Activated T-cell treated with anti-CD3 and anti-CD28 coated beads, Interleukin-2, amount 50 U/mL, for 24 hours (primary cell): ENCODE measurements at regions not wholly inside any gene's neighbourhood (a gene's known extent, or its start where the extent isn't known, plus 50 kb on each side); places are given as distances from the start of the nearest gene placed in this dataset.

Source experiments
- DNase-seq: peaks from one replicate; pipeline ENCODE4 v3.0.0-alpha.2; 2020
- H3K27ac Mint-ChIP-seq: 2 replicates; pipeline ENCODE4 v1.8.0; 2020; ENCODE audit warnings: mild to moderate bottlenecking, mixed read lengths
- H3K27me3 Mint-ChIP-seq: 2 replicates; pipeline ENCODE4 v1.8.0; 2020; ENCODE audit warnings: mixed read lengths
- H3K36me3 Mint-ChIP-seq: 2 replicates; pipeline ENCODE4 v1.8.0; 2020; ENCODE audit warnings: low read depth, mixed read lengths
- H3K4me1 Mint-ChIP-seq: 2 replicates; pipeline ENCODE4 v1.8.0; 2020; ENCODE audit warnings: low read depth, mixed read lengths
- H3K4me3 Mint-ChIP-seq: 2 replicates; pipeline ENCODE4 v1.8.0; 2020; ENCODE audit warnings: mild to moderate bottlenecking, moderate library complexity, mixed read lengths
- H3K9me3 Mint-ChIP-seq: 2 replicates; pipeline ENCODE4 v1.8.0; 2020; ENCODE audit warnings: mixed read lengths

GRCh38 chr10:78739444-78740053, 329.2 kb upstream of the ZMIZ1 start:
- Mint-ChIP-seq H3K4me3 (no peak overlapping the region), H3K4me1 (peaks cover 14% of the 10 kb centered on the region), H3K27me3 (peaks cover 10% of the 10 kb centered on the region), H3K36me3 (no peaks in the 10 kb centered on the region), H3K9me3 (no peaks in the 10 kb centered on the region), H3K27ac (no peak overlapping the region)
- DNase-seq = no peak

- H3K27ac Mint-ChIP-seq = no peak overlapping the region
- H3K4me1 Mint-ChIP-seq = peaks cover 14% of the 10 kb centered on the region
- H3K27me3 Mint-ChIP-seq = no peaks in the 10 kb centered on the region
- DNase-seq = no peak
- no peaks in the 10 kb centered on the region for H3K9me3 Mint-ChIP-seq
- no peaks in the 10 kb centered on the region for H3K36me3 Mint-ChIP-seq
- no peak overlapping the region for H3K4me3 Mint-ChIP-seq
These were observed 327.5 kb upstream of the ZMIZ1 start for GRCh38 chr10:78740976-78741915.

GRCh38 chr10:78742406-78742729, 326.4 kb upstream of the ZMIZ1 start:
- H3K4me3 Mint-ChIP-seq = no peak overlapping the region

GRCh38 chr10:78742730-78743615, 325.8 kb upstream of the ZMIZ1 start:
- Mint-ChIP-seq H3K4me1 (peaks cover 14% of the 10 kb centered on the region), H3K27ac (no peak overlapping the region), H3K4me3 (no peak overlapping the region), H3K36me3 (no peaks in the 10 kb centered on the region), H3K9me3 (no peaks in the 10 kb centered on the region), H3K27me3 (no peaks in the 10 kb centered on the region)
- DNase-seq = no peak

More at GRCh38 chr10:78742406-78742729, 326.4 kb upstream of the ZMIZ1 start:
- Mint-ChIP-seq H3K27me3 (no peaks in the 10 kb centered on the region), H3K36me3 (no peaks in the 10 kb centered on the region), H3K4me1 (peaks cover 14% of the 10 kb centered on the region), H3K9me3 (no peaks in the 10 kb centered on the region), H3K27ac (no peak overlapping the region)
- no peak for DNase-seq

- peaks cover 14% of the 10 kb centered on the region for H3K4me1 Mint-ChIP-seq
- no peak for DNase-seq
- no peak overlapping the region for H3K4me3 Mint-ChIP-seq
- H3K9me3 Mint-ChIP-seq = no peaks in the 10 kb centered on the region
- no peak overlapping the region for H3K27ac Mint-ChIP-seq
- H3K36me3 Mint-ChIP-seq = no peaks in the 10 kb centered on the region
- H3K27me3 Mint-ChIP-seq = no peaks in the 10 kb centered on the region
These were observed 324.7 kb upstream of the ZMIZ1 start for GRCh38 chr10:78744056-78744455.

- no peak for DNase-seq
- H3K27me3 Mint-ChIP-seq = no peaks in the 10 kb centered on the region
- H3K27ac Mint-ChIP-seq = no peak overlapping the region
- peaks cover 16% of the 10 kb centered on the region for H3K4me1 Mint-ChIP-seq
- no peak overlapping the region for H3K4me3 Mint-ChIP-seq
- H3K36me3 Mint-ChIP-seq = no peaks in the 10 kb centered on the region
- no peaks in the 10 kb centered on the region for H3K9me3 Mint-ChIP-seq
These were observed 324.2 kb upstream of the ZMIZ1 start for GRCh38 chr10:78744491-78745090.

- no peak overlapping the region for H3K27ac Mint-ChIP-seq
- DNase-seq = no peak
- H3K4me3 Mint-ChIP-seq = no peak overlapping the region
- no peaks in the 10 kb centered on the region for H3K36me3 Mint-ChIP-seq
- H3K4me1 Mint-ChIP-seq = peaks cover 17% of the 10 kb centered on the region
- no peaks in the 10 kb centered on the region for H3K27me3 Mint-ChIP-seq
- H3K9me3 Mint-ChIP-seq = no peaks in the 10 kb centered on the region
These were observed 323.3 kb upstream of the ZMIZ1 start for GRCh38 chr10:78745441-78745840.

- Mint-ChIP-seq H3K9me3 (no peaks in the 10 kb centered on the region), H3K27ac (no peak overlapping the region), H3K4me3 (no peak overlapping the region), H3K36me3 (no peaks in the 10 kb centered on the region), H3K27me3 (no peaks in the 10 kb centered on the region), H3K4me1 (peaks cover 17% of the 10 kb centered on the region)
- DNase-seq = no peak
These were observed 322.5 kb upstream of the ZMIZ1 start for GRCh38 chr10:78746155-78746763.

- Mint-ChIP-seq H3K9me3 (no peaks in the 10 kb centered on the region), H3K36me3 (no peaks in the 10 kb centered on the region), H3K27ac (no peak overlapping the region), H3K4me3 (no peak overlapping the region), H3K27me3 (peaks cover 10% of the 10 kb centered on the region), H3K4me1 (peaks cover 13% of the 10 kb centered on the region)
- DNase-seq = no peak
These were observed 321.1 kb upstream of the ZMIZ1 start for GRCh38 chr10:78747401-78748234.

GRCh38 chr10:78748235-78748533, 320.6 kb upstream of the ZMIZ1 start:
- Mint-ChIP-seq H3K27ac (no peak overlapping the region), H3K9me3 (no peaks in the 10 kb centered on the region), H3K27me3 (peaks cover 11% of the 10 kb centered on the region), H3K4me1 (peaks cover 7% of the 10 kb centered on the region), H3K4me3 (no peak overlapping the region), H3K36me3 (no peaks in the 10 kb centered on the region)
- DNase-seq = no peak

GRCh38 chr10:78749200-78749599, 319.6 kb upstream of the ZMIZ1 start:
- DNase-seq = no peak
- Mint-ChIP-seq H3K4me1 (peaks cover 3% of the 10 kb centered on the region), H3K4me3 (no peak overlapping the region), H3K9me3 (no peaks in the 10 kb centered on the region), H3K36me3 (no peaks in the 10 kb centered on the region), H3K27me3 (peaks cover 21% of the 10 kb centered on the region), H3K27ac (no peak overlapping the region)

- H3K27me3 Mint-ChIP-seq = peaks cover 26% of the 10 kb centered on the region
- DNase-seq = no peak
- peaks cover 3% of the 10 kb centered on the region for H3K4me1 Mint-ChIP-seq
- no peak overlapping the region for H3K27ac Mint-ChIP-seq
- H3K36me3 Mint-ChIP-seq = no peaks in the 10 kb centered on the region
- no peaks in the 10 kb centered on the region for H3K9me3 Mint-ChIP-seq
- no peak overlapping the region for H3K4me3 Mint-ChIP-seq
These were observed 318.9 kb upstream of the ZMIZ1 start for GRCh38 chr10:78749898-78750297.

GRCh38 chr10:78750418-78750817, 318.3 kb upstream of the ZMIZ1 start:
- Mint-ChIP-seq H3K36me3 (no peaks in the 10 kb centered on the region), H3K27me3 (peaks cover 31% of the 10 kb centered on the region), H3K4me3 (no peak overlapping the region)

More at GRCh38 chr10:78750418-78750817, 318.3 kb upstream of the ZMIZ1 start:
- Mint-ChIP-seq H3K27ac (no peak overlapping the region), H3K9me3 (no peaks in the 10 kb centered on the region), H3K4me1 (peaks cover 3% of the 10 kb centered on the region)
- DNase-seq = no peak
